HG03060 (cell line): ENCODE measurements at regions not wholly inside any gene's neighbourhood (a gene's known extent, or its start where the extent isn't known, plus 50 kb on each side); places are given as distances from the start of the nearest gene placed in this dataset.
"Not testable (repeated sequence)": the region's sequence is repeated elsewhere in the genome, so short reads cannot be mapped to it uniquely, and the experiment has no call there.

Experiments used
- ATAC-seq: cut with Tn5 transposase; IDR thresholded peaks from one replicate; pipeline ENCODE4 v1.9.1; 2021; ENCODE audit warnings: low read depth, moderate number of reproducible peaks; ENCODE audit not compliant: unreplicated experiment

DNA sequence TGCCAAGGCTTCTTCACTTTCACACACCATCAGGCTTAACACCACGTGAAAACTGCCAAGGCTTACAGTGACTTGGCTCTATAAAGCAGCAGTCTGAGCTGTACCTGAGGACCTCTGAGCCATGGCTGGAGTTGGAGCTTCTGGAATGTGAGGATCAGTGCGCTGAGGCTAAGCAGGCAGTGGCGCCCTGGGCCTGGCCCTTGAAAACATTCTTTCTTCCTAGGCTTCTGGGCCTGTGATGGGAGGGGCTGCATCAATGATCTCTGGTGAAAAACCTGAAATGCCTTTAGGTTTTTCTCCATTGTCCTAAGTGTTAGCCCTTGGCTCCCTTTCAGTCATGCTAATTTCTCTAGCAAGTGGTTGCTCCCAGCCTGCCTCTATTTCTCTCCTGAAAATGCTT is 192.5 kb upstream of the PCDH20 start:
- ATAC-seq, result no peak

DNA sequence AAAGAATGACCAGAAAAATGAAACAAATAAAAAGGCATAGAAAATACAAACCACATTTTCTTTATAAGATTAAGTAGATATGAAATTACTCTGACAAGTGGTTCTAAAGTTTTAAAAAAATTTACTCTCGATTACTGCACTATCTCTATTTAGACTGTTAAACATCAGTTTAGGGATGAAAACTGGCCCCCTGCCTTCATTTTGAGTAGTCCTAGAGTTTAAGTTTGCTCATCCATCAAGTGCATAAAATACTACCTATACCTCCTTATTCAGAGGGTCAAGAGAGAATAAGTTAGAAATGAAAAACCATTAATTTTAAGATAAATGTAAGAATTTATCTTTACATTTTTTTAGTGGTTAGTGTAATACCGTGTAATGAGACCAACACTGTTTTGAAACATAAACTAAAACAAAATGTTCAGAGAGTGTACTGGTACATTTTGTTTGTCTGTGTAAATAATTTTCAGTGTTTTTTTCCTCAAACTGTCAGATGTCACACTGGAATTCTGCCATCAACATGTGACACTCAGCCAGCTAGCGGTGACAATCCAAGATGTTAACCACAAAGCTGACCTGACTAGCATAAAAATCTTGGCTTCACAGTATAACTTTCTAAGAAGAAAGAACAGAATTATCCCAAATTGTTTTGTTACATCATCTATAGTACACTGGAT is 184.8 kb upstream of the PCDH20 start:
- no peak for ATAC-seq

DNA sequence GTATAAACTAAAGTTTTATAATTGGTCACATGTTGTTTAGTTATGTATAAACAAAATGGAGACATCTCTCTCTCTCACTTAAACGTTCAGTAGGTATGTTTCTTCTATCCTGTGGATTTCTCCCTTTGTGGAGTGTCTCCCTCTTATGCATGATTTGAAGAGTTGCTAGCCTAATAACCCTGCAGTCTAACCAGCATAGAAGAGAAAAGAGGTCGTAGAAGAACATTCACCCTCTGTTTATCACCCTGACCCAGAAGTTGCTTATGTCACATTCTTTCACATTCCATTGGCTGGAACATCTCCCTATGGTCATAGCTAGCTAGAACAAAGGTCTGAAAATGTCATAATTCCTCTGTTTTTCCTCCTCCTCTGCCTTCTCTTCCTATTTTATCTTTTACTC is 176.8 kb upstream of the PCDH20 start:
- ATAC-seq, result no peak

DNA sequence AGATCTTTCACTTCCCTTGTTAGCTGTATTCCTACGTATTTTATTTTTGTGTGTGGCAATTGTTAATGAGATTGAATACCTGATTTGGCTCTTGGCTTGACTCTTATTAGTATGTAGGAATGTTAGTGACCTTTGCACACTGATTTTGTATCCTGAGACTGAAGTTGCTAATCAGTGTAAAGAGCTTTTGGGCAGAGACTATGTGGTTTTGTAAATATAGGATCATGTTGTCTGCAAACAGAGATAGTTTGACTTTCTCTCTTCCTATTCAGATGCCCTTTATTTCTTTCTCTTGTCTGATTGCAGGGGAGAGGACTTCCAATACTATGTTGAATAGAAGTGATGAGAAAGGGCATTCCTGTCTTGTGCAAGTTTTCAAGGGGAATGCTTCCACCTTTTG is 160.3 kb upstream of the PCDH20 start:
- no peak for ATAC-seq

DNA sequence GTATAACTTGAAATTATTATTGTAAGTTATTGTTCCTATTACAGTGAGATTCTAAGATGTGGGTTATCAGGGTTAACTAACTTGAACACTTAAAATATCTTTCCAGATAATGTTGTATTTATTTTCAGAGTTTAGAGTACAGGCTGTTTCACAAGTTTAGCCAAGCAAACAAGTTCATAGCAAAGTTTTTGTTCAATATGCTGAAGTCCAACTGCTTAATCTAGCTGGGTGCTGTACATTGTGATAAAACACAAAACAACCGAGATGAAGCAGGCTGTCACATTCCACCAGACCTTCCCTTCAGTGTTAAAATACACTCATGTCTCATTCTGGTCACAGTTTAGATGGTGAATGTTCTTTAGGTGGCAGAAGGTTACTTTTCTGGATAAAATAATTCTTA is 148.0 kb upstream of the PCDH20 start:
- ATAC-seq, result no peak

DNA sequence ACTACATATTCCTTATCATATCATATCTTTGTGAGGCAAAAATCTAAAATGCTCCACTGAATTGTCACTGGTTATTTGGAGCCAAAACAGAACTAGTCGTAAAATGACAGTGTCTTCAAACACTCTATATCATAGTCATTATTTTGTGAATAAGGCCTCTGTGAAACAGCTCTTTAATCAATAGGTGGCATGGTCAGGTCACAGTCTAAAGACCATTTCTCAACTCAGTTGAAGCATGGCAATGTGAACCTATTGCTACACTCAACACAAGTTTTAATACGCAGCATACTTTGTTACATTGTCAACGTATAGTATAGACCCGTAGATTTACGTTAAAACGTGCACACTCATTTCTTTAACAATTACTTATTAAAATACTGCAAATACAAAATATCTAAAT is 131.3 kb upstream of the PCDH20 start:
- no peak for ATAC-seq

DNA sequence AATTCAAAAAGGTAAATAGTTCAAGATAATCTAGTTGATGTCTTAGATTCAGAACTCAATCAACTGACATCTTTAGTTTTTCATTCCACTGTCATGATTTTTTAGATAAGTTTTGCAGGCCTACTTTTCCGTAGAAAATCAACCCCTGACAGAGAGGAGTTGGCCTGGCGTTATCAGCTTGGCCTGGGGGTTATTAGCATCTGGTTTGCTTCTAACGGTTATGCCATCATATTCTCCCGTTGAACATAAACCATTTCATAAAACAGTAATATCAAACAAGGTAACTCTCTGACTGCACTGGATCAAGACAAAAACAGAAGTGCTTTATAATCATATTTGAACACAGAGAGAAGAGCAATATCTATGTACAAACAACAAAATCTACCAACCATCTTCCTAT is 130.8 kb upstream of the PCDH20 start:
- ATAC-seq, result no peak

DNA sequence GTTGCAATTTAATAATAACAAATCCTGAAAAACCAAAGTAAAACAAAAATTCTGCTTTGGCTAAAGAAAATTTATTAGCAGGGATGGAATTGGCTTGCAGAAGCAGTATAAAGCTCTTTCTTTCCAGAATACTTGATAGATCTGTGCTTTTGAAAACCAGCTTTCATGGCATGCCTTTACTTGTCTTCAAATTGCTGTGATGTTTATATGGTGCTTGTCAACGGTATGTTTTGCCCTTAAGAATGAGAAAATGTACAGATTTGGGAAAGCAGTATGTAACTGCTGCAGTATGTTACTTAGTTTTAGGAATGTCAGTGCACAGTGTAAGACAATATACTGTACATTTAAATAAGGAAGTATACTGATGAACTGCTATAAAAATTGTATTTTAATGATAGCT is 120.8 kb upstream of the PCDH20 start:
- ATAC-seq, result no peak

DNA sequence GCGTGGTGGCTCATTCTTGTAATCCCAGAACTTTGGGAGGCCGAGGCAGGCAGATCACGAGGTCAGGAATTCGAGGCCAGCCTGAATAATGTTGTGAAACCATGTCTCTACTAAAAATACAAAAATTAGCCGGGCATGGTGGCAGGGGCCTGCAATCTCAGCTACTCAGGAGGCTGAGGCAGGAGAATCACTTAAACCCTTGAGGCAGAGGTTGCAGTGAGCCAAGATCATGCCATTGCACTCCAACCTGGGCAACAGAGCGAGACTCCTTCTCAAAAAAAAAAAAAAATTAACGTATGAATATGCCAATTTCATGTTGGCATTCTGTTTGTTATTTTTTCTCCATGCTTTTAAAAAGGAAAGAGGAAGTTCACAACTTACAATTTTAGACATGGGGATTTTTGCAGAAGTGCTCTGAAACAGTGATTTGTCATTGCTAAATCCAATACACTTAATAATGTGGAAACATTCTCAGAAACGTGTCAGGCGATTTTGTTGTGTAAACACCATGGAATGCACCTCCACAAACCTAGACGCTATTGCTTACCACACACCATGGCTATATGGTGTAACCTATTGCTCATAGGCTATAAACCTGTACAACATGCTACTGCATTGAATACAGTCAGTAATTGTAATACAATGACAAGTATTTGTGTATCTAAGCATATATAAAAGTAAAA is 115.9 kb upstream of the PCDH20 start:
- ATAC-seq, result no peak

DNA sequence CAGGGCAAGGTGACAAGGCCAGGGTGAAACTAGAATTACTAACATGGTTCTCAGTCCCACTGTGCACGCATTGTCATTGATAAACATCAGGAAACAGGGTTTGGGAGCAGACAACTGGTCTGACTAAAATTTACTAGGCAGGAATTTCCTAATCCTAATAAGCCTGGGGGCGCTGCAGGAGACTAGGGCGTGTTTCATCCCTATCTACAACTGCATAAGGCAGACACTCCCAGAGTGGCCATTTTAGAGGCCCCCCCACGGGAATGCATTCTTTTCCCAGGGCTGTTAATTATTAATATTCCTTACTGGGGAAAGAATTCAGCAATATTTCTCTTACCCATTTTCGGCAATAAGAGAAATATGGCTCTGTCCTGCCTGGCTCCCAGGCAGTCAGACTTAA is 103.6 kb upstream of the PCDH20 start:
- not testable (repeated sequence) for ATAC-seq

DNA sequence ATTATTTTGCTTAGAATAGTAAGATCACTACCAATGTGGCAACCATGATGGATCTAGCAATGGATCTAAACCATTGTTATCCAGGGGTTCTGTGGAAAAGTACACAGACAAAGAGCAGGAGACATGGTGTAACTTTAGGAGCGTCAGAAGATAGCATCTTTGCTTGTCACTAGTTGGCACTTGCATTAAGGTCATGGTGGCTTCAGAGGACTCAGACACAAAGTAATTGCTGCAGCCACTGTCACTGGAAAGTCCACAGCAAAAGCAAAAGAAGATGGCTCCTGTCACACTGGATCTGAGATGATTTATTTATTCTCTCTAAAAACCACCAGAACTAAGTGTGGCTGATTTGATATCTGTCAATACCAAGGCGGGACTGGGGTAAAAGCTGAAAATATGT is 93.3 kb upstream of the PCDH20 start:
- no peak for ATAC-seq

DNA sequence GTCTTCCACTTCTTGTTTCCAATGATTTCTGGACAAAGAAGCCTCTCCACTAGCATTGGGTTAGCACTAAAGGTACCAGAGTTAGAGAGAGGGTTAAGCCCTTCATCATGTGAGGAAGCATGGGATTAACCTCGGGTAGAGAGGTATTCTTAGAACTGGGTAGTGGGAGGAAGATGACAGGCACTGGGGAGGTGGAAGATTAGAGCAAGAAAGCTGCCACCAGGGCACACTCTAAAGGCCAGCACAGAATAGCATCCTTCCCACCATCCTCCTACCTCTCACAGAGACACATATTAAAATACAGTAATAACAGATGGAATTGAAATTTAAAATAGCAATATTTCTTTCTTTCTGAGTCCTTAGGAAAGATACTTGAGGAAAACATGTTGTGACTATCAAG is 84.5 kb upstream of the PCDH20 start:
- no peak for ATAC-seq

DNA sequence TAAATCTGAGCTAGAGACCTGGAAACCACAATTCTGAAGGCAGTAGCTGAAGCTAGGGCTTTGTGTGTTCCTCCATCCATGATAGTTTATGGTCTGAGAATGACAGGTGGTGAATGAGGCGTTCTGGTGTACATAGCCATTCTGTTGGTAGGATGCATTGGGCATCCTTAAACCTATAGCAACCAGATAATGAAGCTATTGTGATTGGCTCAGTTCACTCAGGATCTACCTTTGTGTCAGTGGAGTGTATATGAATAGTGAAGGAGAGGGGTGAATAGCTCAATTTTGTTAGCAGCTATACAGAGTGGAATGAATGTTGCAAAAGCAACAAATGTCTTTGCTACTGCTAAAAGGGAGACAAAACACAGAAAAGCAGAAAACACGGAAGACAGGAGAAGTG is 80.0 kb upstream of the PCDH20 start:
- no peak for ATAC-seq

DNA sequence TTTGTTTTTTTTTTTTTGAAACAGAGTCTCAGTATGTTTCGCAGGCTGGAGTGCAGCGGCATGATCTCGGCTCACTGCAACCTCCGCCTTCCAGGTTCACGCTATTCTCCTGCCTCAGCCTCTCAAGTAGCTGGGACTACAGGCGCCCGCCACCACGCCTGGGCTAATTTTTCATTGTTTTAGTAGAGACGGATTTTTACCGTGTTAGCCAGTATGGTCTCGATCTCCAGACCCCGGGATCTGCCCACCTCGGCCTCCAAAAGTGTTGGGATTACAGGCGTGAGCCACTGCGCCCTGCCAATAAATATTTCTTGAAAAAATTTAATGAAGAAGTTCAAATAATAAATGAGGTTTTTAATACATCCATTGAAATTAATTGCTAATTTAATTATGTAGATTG is 77.9 kb upstream of the PCDH20 start:
- ATAC-seq, result not testable (repeated sequence)

DNA sequence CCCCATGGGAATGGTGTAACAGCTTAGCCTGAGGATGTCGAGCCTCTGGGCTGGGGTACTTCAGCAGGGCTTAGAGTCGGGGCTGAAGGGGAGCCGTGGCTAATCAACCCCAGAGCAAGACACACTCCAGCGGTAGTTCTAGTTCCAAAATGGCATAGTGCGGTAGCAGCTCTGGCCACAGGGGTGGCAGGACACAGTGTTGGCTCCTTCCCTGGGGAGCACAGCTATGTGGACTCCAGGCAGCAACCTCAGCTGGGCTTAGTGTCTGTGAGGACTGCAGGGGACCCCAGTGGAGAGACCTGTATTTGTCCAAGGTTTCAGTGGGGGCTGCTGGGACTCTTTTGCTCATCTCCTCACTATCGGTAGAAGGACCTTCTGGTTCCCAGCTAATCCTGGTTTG is 70.8 kb upstream of the PCDH20 start:
- ATAC-seq, result no peak

DNA sequence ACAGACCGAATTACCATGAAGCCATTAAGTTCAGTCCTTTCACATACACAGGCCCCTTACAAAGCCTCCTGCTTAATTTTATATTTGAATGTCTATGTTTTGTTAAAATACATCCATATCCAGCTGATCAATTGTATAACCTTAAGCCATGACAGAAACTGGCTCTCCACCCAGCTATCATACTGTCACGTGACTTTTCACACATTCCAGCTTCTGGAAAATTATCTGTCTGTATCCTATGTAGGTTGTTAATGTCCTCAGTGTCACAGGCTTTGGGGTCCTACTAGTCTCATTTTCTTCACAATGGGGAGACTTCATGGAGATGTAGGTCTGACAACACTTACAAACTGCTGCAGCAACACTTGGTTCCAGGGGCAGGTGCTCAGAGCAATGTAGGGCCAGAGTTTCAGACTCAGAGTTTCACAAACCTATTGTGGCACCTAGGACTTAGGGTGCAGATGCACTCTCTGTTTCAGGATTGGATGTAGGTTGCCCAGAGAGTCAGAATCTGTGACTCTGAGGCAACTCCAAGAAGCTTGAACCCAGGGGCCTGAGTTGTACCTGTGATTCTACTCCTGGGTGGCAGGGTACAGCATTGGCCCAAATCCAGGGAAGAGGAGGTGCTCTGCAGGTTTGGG is 69.6 kb upstream of the PCDH20 start:
- no peak for ATAC-seq

DNA sequence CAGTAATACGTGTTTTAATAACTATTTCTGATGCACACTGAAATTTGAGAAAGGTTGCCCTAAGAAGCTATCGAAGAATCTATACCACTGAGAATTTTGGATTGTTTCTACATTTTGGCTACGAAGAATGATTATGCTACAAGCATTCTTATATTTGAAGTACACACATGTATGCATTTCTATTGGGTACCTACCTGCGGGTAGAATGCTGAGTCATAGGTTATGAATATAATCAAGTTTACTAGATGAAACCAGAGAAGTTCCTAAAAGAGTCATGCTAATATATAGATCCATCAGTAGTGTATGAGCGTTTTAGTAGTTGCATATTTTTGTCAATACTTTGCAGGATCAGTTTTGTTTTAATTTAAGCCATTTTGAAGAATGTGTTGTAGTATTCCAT is 62.0 kb upstream of the PCDH20 start:
- ATAC-seq, result no peak

DNA sequence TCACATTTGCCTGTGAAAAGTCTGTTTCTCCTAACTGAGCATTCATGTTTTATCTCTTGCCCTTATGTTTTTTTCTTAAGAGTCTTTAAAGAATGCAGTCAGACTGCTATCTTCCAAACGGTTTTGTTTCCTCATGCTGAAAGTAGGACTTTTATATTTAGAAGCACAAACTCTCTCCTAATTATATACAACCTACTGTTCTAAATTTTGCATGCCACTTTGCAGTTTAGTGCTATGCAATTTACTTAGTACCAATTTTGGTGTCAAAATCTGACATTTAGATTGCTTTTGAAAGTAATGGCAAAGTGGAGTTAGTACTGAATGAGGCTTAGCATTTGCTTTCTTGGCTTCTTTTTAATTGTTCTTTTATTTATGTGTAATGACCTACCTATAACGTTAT is 55.1 kb upstream of the PCDH20 start:
- no peak for ATAC-seq

DNA sequence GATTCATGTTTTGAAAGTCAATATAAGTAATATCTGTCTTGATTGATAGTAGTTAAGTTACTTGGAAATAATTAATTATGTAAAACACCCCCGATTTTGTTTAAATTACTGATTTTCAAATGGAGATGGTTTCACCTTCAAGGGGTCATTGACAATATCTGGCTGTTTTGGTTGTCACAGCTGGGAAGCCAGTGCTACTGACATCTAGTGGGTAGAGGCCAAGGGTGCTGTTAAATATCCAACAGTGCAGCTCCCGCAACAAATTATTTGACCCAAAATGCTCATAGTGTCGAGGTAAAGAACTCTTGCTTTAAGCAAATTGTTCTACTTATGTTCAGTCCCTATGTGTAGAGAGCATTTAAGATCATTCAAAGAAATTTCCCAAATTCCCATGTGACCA is 50.6 kb upstream of the PCDH20 start:
- ATAC-seq, result no peak
